IMR-90 (cell line): ENCODE measurements at regions not wholly inside any gene's neighbourhood (a gene's known extent, or its start where the extent isn't known, plus 50 kb on each side); places are given as distances from the start of the nearest gene placed in this dataset.

Experiments
- ATAC-seq: fragments of 200-7000 bp; cut with Tn5 transposase; 2 replicates; pipeline ENCODE4 v1.9.1; 2020; ENCODE audit warnings: low read depth, mild to moderate bottlenecking, moderate library complexity
- BruUV-seq: library from RNA; stranded (reverse); fragments of 400-500 nt; replicated peaks from 2 replicates; lab custom pipeline; 2021; lab: Mats Ljungman, UMichigan
- CTCF ChIA-PET: fragments of 300-600 bp; formaldehyde crosslinking; extraction: SDS; loops from one replicate; lab custom pipeline; 2021; ENCODE audit warnings: antibody characterized with exemption; lab: Yijun Ruan, JAX
- POLR2A ChIA-PET: fragments of 300-600 bp; sonication (Branson Sonifier 250); formaldehyde crosslinking; loops from one replicate; lab custom pipeline; 2022; ENCODE audit warnings: antibody characterized with exemption; ENCODE audit not compliant: unreplicated experiment; lab: Charles Lee
- DNase-seq: peaks from one replicate; pipeline ENCODE4 v3.0.0; 2013
- H2AFZ ChIP-seq: replicated peaks from 2 replicates; pipeline ENCODE3; 2013; ENCODE audit warnings: low read length, mild to moderate bottlenecking; ENCODE audit not compliant: poor library complexity
- H2AK5ac ChIP-seq: 2 replicates; pipeline ENCODE4 v1.6.1; 2013; ENCODE audit warnings: low read depth, low read length, inconsistent platforms
- H2AK9ac ChIP-seq: replicated peaks from 2 replicates; pipeline ENCODE3; 2013; ENCODE audit warnings: mild to moderate bottlenecking, low read depth, low read length, moderate library complexity; ENCODE audit not compliant: poor library complexity
- H2BK120ac ChIP-seq: 2 replicates; pipeline ENCODE4 v1.6.1; 2013; ENCODE audit warnings: low read depth, low read length, inconsistent platforms
- H2BK15ac ChIP-seq: 3 replicates; pipeline ENCODE4 v1.6.1; 2013; ENCODE audit warnings: low read depth, low read length, inconsistent platforms
- H2BK20ac ChIP-seq: 2 replicates; pipeline ENCODE4 v1.6.1; 2013; ENCODE audit warnings: low read depth, mild to moderate bottlenecking, inconsistent platforms, low read length, moderate library complexity
- H2BK5ac ChIP-seq: 2 replicates; pipeline ENCODE4 v1.6.1; 2013; ENCODE audit warnings: mild to moderate bottlenecking, low read depth, low read length, inconsistent platforms; ENCODE audit not compliant: poor library complexity, severe bottlenecking
- H3K14ac ChIP-seq: replicated peaks from 2 replicates; pipeline ENCODE4 v1.6.1; 2013; ENCODE audit warnings: low read depth, low read length, inconsistent platforms
- H3K18ac ChIP-seq: 2 replicates; pipeline ENCODE4 v1.6.1; 2013; ENCODE audit warnings: low read depth, low read length, control low read depth
- H3K23ac ChIP-seq: 2 replicates; pipeline ENCODE4 v1.6.1; 2013; ENCODE audit warnings: low read depth, low read length, inconsistent platforms
- H3K27ac ChIP-seq: 2 replicates; pipeline ENCODE4 v1.5.1; 2013; ENCODE audit warnings: mild to moderate bottlenecking, control low read depth, low read length; ENCODE audit not compliant: insufficient read depth
- H3K27me3 ChIP-seq: 2 replicates; pipeline ENCODE4 v1.6.1; 2013; ENCODE audit warnings: low read length; ENCODE audit not compliant: control insufficient read depth, insufficient read depth
- H3K36me3 ChIP-seq: 2 replicates; pipeline ENCODE4 v1.6.1; 2013; ENCODE audit warnings: low read length, mixed read lengths; ENCODE audit not compliant: control insufficient read depth, insufficient read depth
- H3K4ac ChIP-seq: 2 replicates; pipeline ENCODE4 v1.6.1; 2013; ENCODE audit warnings: low read depth, low read length, inconsistent platforms
- H3K4me1 ChIP-seq: 2 replicates; pipeline ENCODE4 v1.6.1; 2013; ENCODE audit warnings: low read length, mixed read lengths; ENCODE audit not compliant: control insufficient read depth, insufficient read depth
- H3K4me2 ChIP-seq: 2 replicates; pipeline ENCODE4 v1.6.1; 2013; ENCODE audit warnings: low read depth, mild to moderate bottlenecking, control low read depth, low read length, moderate library complexity
- H3K4me3 ChIP-seq: 2 replicates; pipeline ENCODE4 v1.5.1; 2013; ENCODE audit warnings: low read depth, mild to moderate bottlenecking, control low read depth, low read length, moderate library complexity; ENCODE audit not compliant: insufficient read depth
- H3K56ac ChIP-seq: 2 replicates; pipeline ENCODE4 v1.6.1; 2013; ENCODE audit warnings: low read length, inconsistent platforms; ENCODE audit not compliant: insufficient read depth; ENCODE audit errors: extremely low read depth
- H3K79me1 ChIP-seq, 2 experiments: 2 replicates each; pipeline ENCODE4 v1.6.1; 2013; ENCODE audit warnings: low read length in 2 of 2, inconsistent platforms in 1 of 2, low read depth in 1 of 2
- H3K9ac ChIP-seq: 2 replicates; pipeline ENCODE4 v1.6.1; 2013; ENCODE audit warnings: low read depth, low read length, control low read depth
- H3K9me1 ChIP-seq: 2 replicates; pipeline ENCODE4 v1.6.1; 2013; ENCODE audit warnings: low read length, inconsistent platforms; ENCODE audit not compliant: insufficient read depth
- H3K9me3 ChIP-seq: 2 replicates; pipeline ENCODE4 v1.6.1; 2013; ENCODE audit warnings: low read length; ENCODE audit not compliant: control insufficient read depth, insufficient read depth
- H4K20me1 ChIP-seq: 2 replicates; pipeline ENCODE4 v1.6.1; 2013; ENCODE audit warnings: low read length, inconsistent platforms; ENCODE audit not compliant: insufficient read depth
- H4K5ac ChIP-seq: 2 replicates; pipeline ENCODE4 v1.6.1; 2013; ENCODE audit warnings: mild to moderate bottlenecking, low read depth, low read length, control low read depth
- H4K8ac ChIP-seq, 2 experiments: 2 replicates each; pipeline ENCODE4 v1.6.1; 2013; ENCODE audit warnings: low read depth in 2 of 2, low read length in 2 of 2, control low read depth in 1 of 2, inconsistent platforms in 1 of 2
- H4K91ac ChIP-seq: 2 replicates; pipeline ENCODE4 v1.6.1; 2013; ENCODE audit warnings: low read depth, low read length, inconsistent platforms; ENCODE audit not compliant: insufficient read depth
- BHLHE40 ChIP-seq: fragments of 150-350 bp; IDR thresholded peaks from 2 replicates; pipeline ENCODE4 v1.6.1; 2016; ENCODE audit warnings: mild to moderate bottlenecking, low read depth, low read length
- CEBPB ChIP-seq: IDR thresholded peaks from 2 replicates; pipeline ENCODE4 v1.6.1; 2012; ENCODE audit warnings: low read depth, low read length, improper control_type of control experiment
- CHD1 ChIP-seq: IDR thresholded peaks from 2 replicates; pipeline ENCODE4 v1.6.1; 2012; ENCODE audit warnings: low read depth, low read length, improper control_type of control experiment
- ELK1 ChIP-seq: fragments of 150-350 bp; IDR thresholded peaks from 2 replicates; pipeline ENCODE4 v1.6.1; 2016; ENCODE audit warnings: low read depth, mild to moderate bottlenecking, low read length, moderate library complexity, borderline replicate concordance
- FOS ChIP-seq: fragments of 150-350 bp; IDR thresholded peaks from 2 replicates; pipeline ENCODE4 v1.6.1; 2016; ENCODE audit warnings: low read depth, low read length
- MAFK ChIP-seq: IDR thresholded peaks from 2 replicates; pipeline ENCODE4 v1.6.1; 2012; ENCODE audit warnings: low read depth, low read length, improper control_type of control experiment
- MAZ ChIP-seq: IDR thresholded peaks from 2 replicates; pipeline ENCODE4 v1.6.1; 2012; ENCODE audit warnings: low read depth, mild to moderate bottlenecking, low read length, improper control_type of control experiment, moderate library complexity, borderline replicate concordance
- MXI1 ChIP-seq: IDR thresholded peaks from 2 replicates; pipeline ENCODE4 v1.6.1; 2012; ENCODE audit warnings: low read depth, mild to moderate bottlenecking, low read length, moderate library complexity, borderline replicate concordance
- NFE2L2 ChIP-seq: fragments of 150-350 bp; IDR thresholded peaks from 2 replicates; pipeline ENCODE4 v1.6.1; 2016; ENCODE audit warnings: low read depth, mild to moderate bottlenecking, low read length
- POLR2A ChIP-seq: IDR thresholded peaks from 2 replicates; pipeline ENCODE4 v1.6.1; 2012; ENCODE audit warnings: mild to moderate bottlenecking, low read depth, low read length
- RAD21 ChIP-seq: IDR thresholded peaks from 2 replicates; pipeline ENCODE4 v1.6.1; 2012; ENCODE audit warnings: low read length, improper control_type of control experiment
- RCOR1 ChIP-seq: IDR thresholded peaks from 2 replicates; pipeline ENCODE4 v1.6.1; 2012; ENCODE audit warnings: mild to moderate bottlenecking, low read length, improper control_type of control experiment; ENCODE audit not compliant: insufficient replicate concordance
- RFX5 ChIP-seq: IDR thresholded peaks from 2 replicates; pipeline ENCODE4 v1.8.0; 2012; ENCODE audit warnings: low read depth, mild to moderate bottlenecking, low read length, moderate library complexity
- SMC3 ChIP-seq: fragments of 150-350 bp; IDR thresholded peaks from 2 replicates; pipeline ENCODE4 v1.6.1; 2016; ENCODE audit warnings: low read depth, mild to moderate bottlenecking, antibody characterized with exemption, low read length, moderate library complexity
- USF2 ChIP-seq: fragments of 150-350 bp; IDR thresholded peaks from 2 replicates; pipeline ENCODE4 v1.6.1; 2017; ENCODE audit warnings: mild to moderate bottlenecking, antibody characterized with exemption, low read length, low read depth
- WGBS, 2 experiments: methylation state at CpG; one replicate each; pipeline versions ENCODE4 v1.1.5 to v1.1.7; 2013; ENCODE audit warnings: missing lambda C conversion rate in 2 of 2; ENCODE audit not compliant: insufficient read length in 1 of 2; ENCODE audit errors: extremely low coverage in 2 of 2; 5-methylcytosine and 5-hydroxymethylcytosine counted together
- dilution Hi-C: fragments of 300-500 bp; cut with HindIII; formaldehyde crosslinking; loops from one replicate; pipeline ENCODE4 v1.14.3; 2018; ENCODE audit warnings: low sequenced_read_pairs; ENCODE audit not compliant: unreplicated experiment
- in situ Hi-C: fragments of 300-500 bp; cut with MboI; formaldehyde crosslinking; loops from 3 replicates; pipeline ENCODE4 v1.14.3; 2019; ENCODE audit warnings: low sequenced_read_pairs, inconsistent platforms, mixed read lengths
- intact Hi-C: fragments of 100-400 bp; cut with micrococcal nuclease; formaldehyde crosslinking; loops from 2 replicates; pipeline ENCODE4 v1.10.0; 2022

GRCh38 chr14:85263916-85264675 lies 265.8 kb upstream of the FLRT2 start:
- no peak overlapping the region for H2AK5ac ChIP-seq
- DNase-seq = no peak
- no peak overlapping the region for H3K18ac ChIP-seq
- H3K4ac ChIP-seq = no peak overlapping the region
- no peaks in the 10 kb centered on the region for H3K36me3 ChIP-seq
- POLR2A ChIA-PET = no interaction called here
- WGBS, 2 experiments = 100% methylated on average over 1 of the region's 4 CpGs; no CpG with 5 or more reads in 1 of the 2 experiments
- in situ Hi-C loops = no loop called here
- H3K4me2 ChIP-seq = no peak overlapping the region
- H3K14ac ChIP-seq = no peak overlapping the region
- H3K4me1 ChIP-seq = no peaks in the 10 kb centered on the region
- no peaks in the 10 kb centered on the region for H3K9me1 ChIP-seq
- H2BK15ac ChIP-seq = no peak overlapping the region
- no peak overlapping the region for H4K8ac ChIP-seq
- H3K9ac ChIP-seq = no peak overlapping the region
- intact Hi-C loops = no loop called here
- no peak for ATAC-seq
- CTCF ChIA-PET = interaction anchor here (0.7 kb wide), 1 partner anchor 54 kb away, joined by 3 read pairs; no protein-coding TSS in a partner anchor
- no peak overlapping the region for H4K91ac ChIP-seq
- H3K4me3 ChIP-seq = no peak overlapping the region
- H2AFZ ChIP-seq = no peak overlapping the region
- dilution Hi-C loops = no loop called here
- no peaks in the 10 kb centered on the region for H3K27me3 ChIP-seq
- H2BK5ac ChIP-seq = no peak overlapping the region
- H3K79me1 ChIP-seq = no peaks in the 10 kb centered on the region
- no peaks in the 10 kb centered on the region for H3K9me3 ChIP-seq
- H4K20me1 ChIP-seq = no peaks in the 10 kb centered on the region
- H2BK120ac ChIP-seq = no peak overlapping the region
- H2AK9ac ChIP-seq = no peak overlapping the region
- H3K23ac ChIP-seq = no peak overlapping the region
- TF ChIP-seq CHD1 (no peak), RFX5 (no peak), FOS (no peak), POLR2A (no peak), ELK1 (no peak), MAZ (no peak), SMC3 (no peak), CEBPB (no peak), USF2 (no peak), NFE2L2 (no peak), MAFK (no peak), RCOR1 (no peak), RAD21 (no peak), MXI1 (no peak), BHLHE40 (no peak)
- no peak overlapping the region for H2BK20ac ChIP-seq
- no TSS peak for BruUV-seq
- no peak overlapping the region for H4K5ac ChIP-seq
- H3K56ac ChIP-seq = no peak overlapping the region
- H3K27ac ChIP-seq = no peak overlapping the region
